Chondrocyte (in vitro differentiated cells): ENCODE measurements at regions not wholly inside any gene's neighbourhood (a gene's known extent, or its start where the extent isn't known, plus 50 kb on each side); places are given as distances from the start of the nearest gene placed in this dataset.

ENCODE experiments used
- DNase-seq: peaks from one replicate; pipeline ENCODE4 v3.0.0; 2021; ENCODE audit warnings: mixed read lengths, low spot score
- H3K27ac Mint-ChIP-seq: one replicate; pipeline ENCODE4 v1.8.0; 2021; ENCODE audit warnings: mild to moderate bottlenecking, moderate library complexity, mixed read lengths; ENCODE audit not compliant: unreplicated experiment
- H3K27me3 Mint-ChIP-seq: 2 replicates; pipeline ENCODE4 v1.8.0; 2021; ENCODE audit warnings: low read depth, mixed read lengths
- H3K36me3 Mint-ChIP-seq: 2 replicates; pipeline ENCODE4 v1.8.0; 2021; ENCODE audit warnings: low read depth, mixed read lengths
- H3K4me1 Mint-ChIP-seq: 2 replicates; pipeline ENCODE4 v1.8.0; 2021; ENCODE audit warnings: low read depth, mild to moderate bottlenecking, mixed read lengths
- H3K4me3 Mint-ChIP-seq: one replicate; pipeline ENCODE4 v1.8.0; 2021; ENCODE audit warnings: mild to moderate bottlenecking, moderate library complexity, mixed read lengths; ENCODE audit not compliant: unreplicated experiment
- H3K9me3 Mint-ChIP-seq: 2 replicates; pipeline ENCODE4 v1.8.0; 2021; ENCODE audit warnings: low read depth, mixed read lengths
- CTCF ChIP-seq: fragments of 200-600 bp; sonication (generic); IDR thresholded peaks from 2 replicates; pipeline ENCODE4 v1.5.0; 2021; ENCODE audit warnings: antibody characterized with exemption, mild to moderate bottlenecking, moderate library complexity

GRCh38 chr2:65511306-65511705 lies 78.9 kb upstream of the SPRED2 start:
- H3K4me3 Mint-ChIP-seq = no peak overlapping the region
- H3K27me3 Mint-ChIP-seq = no peaks in the 10 kb centered on the region
- peaks cover 6% of the 10 kb centered on the region for H3K4me1 Mint-ChIP-seq
- no peak overlapping the region for H3K27ac Mint-ChIP-seq
- DNase-seq = no peak
- H3K9me3 Mint-ChIP-seq = peaks cover 10% of the 10 kb centered on the region
- TF ChIP-seq CTCF = no peak
- H3K36me3 Mint-ChIP-seq = no peaks in the 10 kb centered on the region

- no peaks in the 10 kb centered on the region for H3K4me1 Mint-ChIP-seq
These were observed 75.8 kb upstream of the SPRED2 start for GRCh38 chr2:65508225-65508624.

GRCh38 chr2:65507102-65508069 lies 75.0 kb upstream of the SPRED2 start:
- no peaks in the 10 kb centered on the region for H3K36me3 Mint-ChIP-seq
- no peaks in the 10 kb centered on the region for H3K4me1 Mint-ChIP-seq
- peaks cover 10% of the 10 kb centered on the region for H3K9me3 Mint-ChIP-seq
- H3K4me3 Mint-ChIP-seq = no peak overlapping the region
- DNase-seq = no peak
- no peak for TF ChIP-seq CTCF
- H3K27me3 Mint-ChIP-seq = no peaks in the 10 kb centered on the region
- H3K27ac Mint-ChIP-seq = no peak overlapping the region

More at GRCh38 chr2:65508225-65508624, 75.8 kb upstream of the SPRED2 start:
- no peak for DNase-seq
- Mint-ChIP-seq H3K27me3 (no peaks in the 10 kb centered on the region), H3K4me3 (no peak overlapping the region), H3K36me3 (no peaks in the 10 kb centered on the region), H3K27ac (no peak overlapping the region), H3K9me3 (peaks cover 10% of the 10 kb centered on the region)
- TF ChIP-seq CTCF = no peak

GRCh38 chr2:65504814-65505697 lies 72.7 kb upstream of the SPRED2 start:
- Mint-ChIP-seq H3K27ac (no peak overlapping the region), H3K27me3 (no peaks in the 10 kb centered on the region), H3K4me3 (no peak overlapping the region), H3K4me1 (no peaks in the 10 kb centered on the region), H3K36me3 (no peaks in the 10 kb centered on the region), H3K9me3 (peaks cover 3% of the 10 kb centered on the region)
- no peak for TF ChIP-seq CTCF
- DNase-seq = no peak

GRCh38 chr2:65504201-65504600 lies 71.8 kb upstream of the SPRED2 start:
- no peak for TF ChIP-seq CTCF

More at GRCh38 chr2:65504201-65504600, 71.8 kb upstream of the SPRED2 start:
- Mint-ChIP-seq H3K27me3 (no peaks in the 10 kb centered on the region), H3K4me1 (no peaks in the 10 kb centered on the region), H3K36me3 (no peaks in the 10 kb centered on the region), H3K4me3 (no peak overlapping the region), H3K9me3 (peaks cover 3% of the 10 kb centered on the region), H3K27ac (no peak overlapping the region)
- no peak for DNase-seq
